ENCODE measurements at regions not wholly inside any gene's neighbourhood (a gene's known extent, or its start where the extent isn't known, plus 50 kb on each side); places are given as distances from the start of the nearest gene placed in this dataset.

DNA sequence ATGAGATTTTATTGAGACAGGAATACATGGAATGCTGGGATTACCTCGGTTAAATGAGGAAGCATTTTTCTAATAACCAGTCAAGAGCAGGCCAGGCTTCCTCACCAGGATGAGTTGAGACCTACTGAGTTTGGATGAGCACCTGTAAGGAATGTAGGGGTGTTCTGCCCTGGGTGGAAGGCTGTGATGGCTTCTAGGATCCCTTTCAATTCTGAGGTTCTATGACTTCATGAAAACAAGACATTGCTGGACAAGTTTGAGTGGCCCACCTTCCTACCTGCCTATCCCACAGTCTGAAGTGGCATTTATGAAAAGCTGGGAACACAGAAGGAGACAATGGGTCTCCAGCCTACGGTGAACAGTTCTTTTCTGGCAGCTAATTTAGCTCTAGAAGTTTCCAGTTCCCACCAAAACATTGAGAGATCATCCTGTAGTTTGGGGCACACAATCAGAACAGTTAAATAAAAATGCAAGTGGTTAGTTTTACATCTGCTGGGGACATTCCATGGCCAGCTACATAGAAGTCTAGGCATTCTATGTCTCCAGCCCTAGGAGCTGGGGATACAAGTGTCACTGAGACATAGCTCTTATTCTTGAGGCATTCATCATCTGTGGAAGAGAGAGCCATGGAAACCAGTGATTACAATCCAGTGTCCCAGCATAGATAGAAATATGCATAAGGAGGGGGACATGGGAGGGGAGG lies 51.3 kb upstream of the TSPAN2 start:
- CTCF ChIA-PET: interaction anchor here (0.6 to 2.1 kb wide), 3 partner anchors 32 to 457 kb away, joined by 3 to 8 read pairs (median 3); no protein-coding TSS in a partner anchor
- no peaks in the 10 kb centered on the region for H3K9me3 Mint-ChIP-seq
- H3K9me3 ChIP-seq (ENCODE audit: control insufficient read depth in 2 of 3, low read length in 3 of 3): no peaks in the 10 kb centered on the region

DNA sequence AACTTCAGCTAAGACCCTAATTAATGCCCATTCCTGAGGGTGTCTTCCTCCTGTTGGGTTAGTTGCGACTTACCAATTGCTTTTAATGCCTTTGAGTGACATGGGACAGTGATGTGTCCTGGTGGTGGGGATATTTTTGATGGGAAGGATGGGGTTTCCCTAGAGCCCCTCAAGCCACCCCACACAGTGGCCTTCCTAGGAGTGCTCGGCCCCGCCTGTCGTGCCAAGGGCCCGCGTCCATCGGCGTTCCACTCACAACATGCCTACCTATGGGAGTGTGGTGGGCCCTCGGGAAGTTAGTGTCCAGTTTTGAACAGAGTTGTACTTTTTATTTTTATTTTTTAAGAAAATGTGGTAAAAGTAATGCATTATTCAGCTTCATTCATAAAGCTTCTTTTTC lies 50.1 kb upstream of the TSPAN2 start:
- Mint-ChIP-seq H3K27me3 (peaks cover 8 to 29% (median 21%) of the 10 kb centered on the region in 5 donors), H3K27ac (no peak overlapping the region), H3K4me3 (peak overlapping the region in 9 of 10 donors; percentile 29 to 79 (median 59)), H3K4me1 (peaks cover 0 to 7% (median 4%) of the 10 kb centered on the region in 7 donors), H3K36me3 (no peaks in the 10 kb centered on the region), H3K9me3 (no peaks in the 10 kb centered on the region)
- CTCF ChIA-PET: interaction anchor here (0.6 to 1.5 kb wide), 6 partner anchors 8 to 880 kb away, joined by 3 to 5 read pairs (median 3); no protein-coding TSS in a partner anchor
- H3K9me3 ChIP-seq (ENCODE audit: control insufficient read depth in 2 of 3, low read length in 3 of 3): no peaks in the 10 kb centered on the region
- H3K4me1 ChIP-seq (ENCODE audit: control insufficient read depth in 2 of 2, insufficient read depth in 2 of 2, low read length in 2 of 2): peaks cover 0 to 6% of the 10 kb centered on the region in 2 donors
- H3K27ac ChIP-seq (ENCODE audit: low read depth, low read length): no peak overlapping the region
- H3K27me3 ChIP-seq (ENCODE audit: control insufficient read depth in 2 of 2, insufficient read depth in 2 of 2, low read length in 2 of 2): no peaks in the 10 kb centered on the region
- H3K4me3 ChIP-seq (ENCODE audit: low read length): no peak overlapping the region
- POLR2A ChIA-PET: no interaction called here
- ATAC-seq (no peak), DNase-seq (no peak)
- no peaks in the 10 kb centered on the region for H3K36me3 ChIP-seq (ENCODE audit: control insufficient read depth in 2 of 3, insufficient read depth in 3 of 3, low read length in 3 of 3)
- intact Hi-C loops (cut with micrococcal nuclease): loop anchor here (1.0 to 2.0 kb wide), 4 partner anchors 330 to 1457 kb away; no protein-coding TSS in a partner anchor

More for the DNA sequence above, 51.3 kb upstream of the TSPAN2 start:
- H3K36me3 ChIP-seq (ENCODE audit: control insufficient read depth in 2 of 3, insufficient read depth in 3 of 3, low read length in 3 of 3): no peaks in the 10 kb centered on the region
- intact Hi-C loops (cut with micrococcal nuclease): no loop called here
- DNase-seq (no peak), ATAC-seq (no peak)
- no peak overlapping the region for H3K27ac Mint-ChIP-seq
- peaks cover 0 to 6% of the 10 kb centered on the region in 2 donors for H3K4me1 ChIP-seq (ENCODE audit: control insufficient read depth in 2 of 2, insufficient read depth in 2 of 2, low read length in 2 of 2)
- no peak overlapping the region for H3K4me3 ChIP-seq (ENCODE audit: low read length)
- POLR2A ChIA-PET: no interaction called here
- H3K27me3 Mint-ChIP-seq: peaks cover 15 to 39% (median 31%) of the 10 kb centered on the region in 5 donors
- H3K27ac ChIP-seq (ENCODE audit: low read depth, low read length): no peak overlapping the region
- H3K36me3 Mint-ChIP-seq: no peaks in the 10 kb centered on the region
- no peaks in the 10 kb centered on the region for H3K27me3 ChIP-seq (ENCODE audit: control insufficient read depth in 2 of 2, insufficient read depth in 2 of 2, low read length in 2 of 2)
- H3K4me1 Mint-ChIP-seq: peaks cover 0 to 7% (median 4%) of the 10 kb centered on the region in 7 donors
- H3K4me3 Mint-ChIP-seq: no peak overlapping the region
